ENCODE measurements at regions not wholly inside any gene's neighbourhood (a gene's known extent, or its start where the extent isn't known, plus 50 kb on each side); places are given as distances from the start of the nearest gene placed in this dataset.

DNA sequence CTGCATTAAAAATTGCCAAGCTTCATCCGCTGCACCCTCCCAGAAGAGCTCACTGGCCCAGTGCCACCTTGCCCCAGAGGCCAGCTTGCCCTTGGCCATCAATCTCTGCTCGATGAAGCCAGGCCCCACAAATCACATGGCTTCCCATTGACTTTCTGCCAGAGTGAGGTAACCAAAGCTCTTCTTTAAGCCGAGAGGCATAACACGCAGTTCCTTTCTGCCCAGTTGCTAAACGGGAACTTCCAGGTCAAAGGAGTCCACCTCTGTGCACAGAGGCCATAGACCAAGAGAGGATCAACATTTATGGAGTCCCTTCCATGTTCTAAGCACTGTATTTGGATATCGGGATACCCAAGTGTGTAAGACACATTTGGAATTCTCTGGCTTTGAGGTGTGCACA, 208.8 kb downstream of the KIF4B start:
- CTCF ChIA-PET, result no interaction called here
- no peak overlapping the region for H2AFZ ChIP-seq (ENCODE audit: low read depth, low read length, poor library complexity, severe bottlenecking)
- H4K20me1 ChIP-seq (ENCODE audit: insufficient read depth), result no peaks in the 10 kb centered on the region
- BruUV-seq (replicated peaks), result no TSS peak
- H3K9me3 ChIP-seq (ENCODE audit: control insufficient read depth in 1 of 2, insufficient read depth in 1 of 2, low read depth in 1 of 2, low read length in 2 of 2), result no peaks in the 10 kb centered on the region
- 0 out of 2 replicates have a peak, but pooled peaks cover 5% of the 10 kb centered on the region for H3K27me3 ChIP-seq (ENCODE audit: insufficient read depth, low read length)
- H3K4me2 ChIP-seq (ENCODE audit: low read length), result no peak overlapping the region
- no peak for ATAC-seq
- no peak overlapping the region for H3K9ac ChIP-seq (ENCODE audit: low read length)
- no peak overlapping the region for H3K4me3 ChIP-seq (replicated peaks in 1 of 2; ENCODE audit: low read depth in 1 of 2, low read length in 2 of 2)
- no peaks in the 10 kb centered on the region for H3K9me2 ChIP-seq (ENCODE audit: insufficient read depth)
- TF ChIP-seq CBX3 (IDR thresholded peaks at IDR 0.05; ENCODE audit: low read depth), result no peak
- no peak for TF ChIP-seq TCF7L2 (IDR thresholded peaks at IDR 0.05; ENCODE audit: borderline replicate concordance, extremely low read depth, insufficient read depth, insufficient read length)
- no peak for TF ChIP-seq CEBPB (IDR thresholded peaks at IDR 0.05; ENCODE audit: low read depth)
- TF ChIP-seq YY1 (IDR thresholded peaks at IDR 0.05; ENCODE audit: extremely low read depth, insufficient replicate concordance, low read depth, low read length), result no peak
- no peak for TF ChIP-seq FOSL1 (IDR thresholded peaks at IDR 0.05; ENCODE audit: low read depth)
- no peak for TF ChIP-seq JUND (IDR thresholded peaks at IDR 0.05)
- TF ChIP-seq, protein P1, sequence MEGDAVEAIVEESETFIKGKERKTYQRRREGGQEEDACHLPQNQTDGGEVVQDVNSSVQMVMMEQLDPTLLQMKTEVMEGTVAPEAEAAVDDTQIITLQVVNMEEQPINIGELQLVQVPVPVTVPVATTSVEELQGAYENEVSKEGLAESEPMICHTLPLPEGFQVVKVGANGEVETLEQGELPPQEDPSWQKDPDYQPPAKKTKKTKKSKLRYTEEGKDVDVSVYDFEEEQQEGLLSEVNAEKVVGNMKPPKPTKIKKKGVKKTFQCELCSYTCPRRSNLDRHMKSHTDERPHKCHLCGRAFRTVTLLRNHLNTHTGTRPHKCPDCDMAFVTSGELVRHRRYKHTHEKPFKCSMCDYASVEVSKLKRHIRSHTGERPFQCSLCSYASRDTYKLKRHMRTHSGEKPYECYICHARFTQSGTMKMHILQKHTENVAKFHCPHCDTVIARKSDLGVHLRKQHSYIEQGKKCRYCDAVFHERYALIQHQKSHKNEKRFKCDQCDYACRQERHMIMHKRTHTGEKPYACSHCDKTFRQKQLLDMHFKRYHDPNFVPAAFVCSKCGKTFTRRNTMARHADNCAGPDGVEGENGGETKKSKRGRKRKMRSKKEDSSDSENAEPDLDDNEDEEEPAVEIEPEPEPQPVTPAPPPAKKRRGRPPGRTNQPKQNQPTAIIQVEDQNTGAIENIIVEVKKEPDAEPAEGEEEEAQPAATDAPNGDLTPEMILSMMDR (IDR thresholded peaks at IDR 0.05 in 2 of 3, conservative IDR thresholded peaks at IDR 0.05 in 1 of 3; ENCODE audit: borderline replicate concordance in 1 of 3, insufficient read depth in 1 of 3, low read depth in 2 of 3, low read length in 2 of 3), result no peak
- TF ChIP-seq, protein P2, sequence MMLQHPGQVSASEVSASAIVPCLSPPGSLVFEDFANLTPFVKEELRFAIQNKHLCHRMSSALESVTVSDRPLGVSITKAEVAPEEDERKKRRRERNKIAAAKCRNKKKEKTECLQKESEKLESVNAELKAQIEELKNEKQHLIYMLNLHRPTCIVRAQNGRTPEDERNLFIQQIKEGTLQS (IDR thresholded peaks at IDR 0.05), result no peak
- TF ChIP-seq EGR1 (IDR thresholded peaks at IDR 0.05; ENCODE audit: low read depth), result no peak
- TF ChIP-seq, protein P3, sequence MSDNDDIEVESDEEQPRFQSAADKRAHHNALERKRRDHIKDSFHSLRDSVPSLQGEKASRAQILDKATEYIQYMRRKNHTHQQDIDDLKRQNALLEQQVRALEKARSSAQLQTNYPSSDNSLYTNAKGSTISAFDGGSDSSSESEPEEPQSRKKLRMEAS (IDR thresholded peaks at IDR 0.05), result no peak
- TF ChIP-seq, protein P4, sequence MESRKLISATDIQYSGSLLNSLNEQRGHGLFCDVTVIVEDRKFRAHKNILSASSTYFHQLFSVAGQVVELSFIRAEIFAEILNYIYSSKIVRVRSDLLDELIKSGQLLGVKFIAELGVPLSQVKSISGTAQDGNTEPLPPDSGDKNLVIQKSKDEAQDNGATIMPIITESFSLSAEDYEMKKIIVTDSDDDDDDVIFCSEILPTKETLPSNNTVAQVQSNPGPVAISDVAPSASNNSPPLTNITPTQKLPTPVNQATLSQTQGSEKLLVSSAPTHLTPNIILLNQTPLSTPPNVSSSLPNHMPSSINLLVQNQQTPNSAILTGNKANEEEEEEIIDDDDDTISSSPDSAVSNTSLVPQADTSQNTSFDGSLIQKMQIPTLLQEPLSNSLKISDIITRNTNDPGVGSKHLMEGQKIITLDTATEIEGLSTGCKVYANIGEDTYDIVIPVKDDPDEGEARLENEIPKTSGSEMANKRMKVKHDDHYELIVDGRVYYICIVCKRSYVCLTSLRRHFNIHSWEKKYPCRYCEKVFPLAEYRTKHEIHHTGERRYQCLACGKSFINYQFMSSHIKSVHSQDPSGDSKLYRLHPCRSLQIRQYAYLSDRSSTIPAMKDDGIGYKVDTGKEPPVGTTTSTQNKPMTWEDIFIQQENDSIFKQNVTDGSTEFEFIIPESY (IDR thresholded peaks at IDR 0.05; ENCODE audit: extremely low read depth, insufficient replicate concordance, low read length), result no peak
- no peak for TF ChIP-seq EZH2 (IDR thresholded peaks at IDR 0.05)
- POLR2A ChIA-PET, result no interaction called here
- no peaks in the 10 kb centered on the region for H3K4me1 ChIP-seq (ENCODE audit: control insufficient read depth in 1 of 2, insufficient read depth in 2 of 2, low read length in 2 of 2)
- H3K79me2 ChIP-seq (ENCODE audit: insufficient read depth, low read length), result no peaks in the 10 kb centered on the region
- no peaks in the 10 kb centered on the region for H3K36me3 ChIP-seq (ENCODE audit: control insufficient read depth in 1 of 2, insufficient read depth in 2 of 2, low read length in 2 of 2)
- intact Hi-C loops (cut with micrococcal nuclease), result no loop called here
- DNase-seq (ENCODE audit: low read depth, low spot score), result no peak
- RAD21 ChIA-PET (ENCODE audit: low non-redundant PET in 1 of 2, low total read pairs in 2 of 2, uncharacterized antibody in 2 of 2, unreplicated experiment in 2 of 2), result no interaction called here
- no peak overlapping the region for H3K27ac ChIP-seq (ENCODE audit: low read depth, low read length)
